Left lung (tissue), 4 donors: ENCODE measurements at regions not wholly inside any gene's neighbourhood (a gene's known extent, or its start where the extent isn't known, plus 50 kb on each side); places are given as distances from the start of the nearest gene placed in this dataset.
"Not testable (repeated sequence)": the region's sequence is repeated elsewhere in the genome, so short reads cannot be mapped to it uniquely, and the experiment has no call there.

ENCODE experiments used
- ATAC-seq: fragments of 200-7000 bp; cut with Tn5 transposase; one replicate; pipeline ENCODE4 v1.9.1; 2020; ENCODE audit warnings: moderate library complexity
- DNase-seq, 4 donors: peaks; one replicate each; pipeline ENCODE4 v3.0.0-alpha.2; 2013 to 2020
- H3K27ac ChIP-seq, 2 donors: fragments of 200-600 bp; sonication (generic) in 1 of 2; one replicate each; pipeline versions ENCODE4 v1.5.0 to v1.8.0; 2020 to 2021
- H3K27me3 ChIP-seq, 2 donors: fragments of 200-600 bp; sonication (generic) in 1 of 2; one replicate each; pipeline versions ENCODE4 v1.5.0 to v1.8.0; 2020 to 2021
- H3K36me3 ChIP-seq, 2 donors: fragments of 200-600 bp; sonication (generic) in 1 of 2; one replicate each; pipeline versions ENCODE4 v1.5.0 to v1.8.0; 2020 to 2021
- H3K4me1 ChIP-seq, 2 donors: fragments of 200-600 bp; one replicate each; pipeline ENCODE4 v1.8.0; 2021
- H3K4me3 ChIP-seq, 2 donors: fragments of 200-600 bp; sonication (generic) in 1 of 2; one replicate each; pipeline versions ENCODE4 v1.5.0 to v1.8.0; 2020 to 2021; ENCODE audit warnings: mild to moderate bottlenecking in 1 of 2
- H3K9me3 ChIP-seq, 2 donors: fragments of 200-600 bp; sonication (generic) in 1 of 2; one replicate each; pipeline versions ENCODE4 v1.5.0 to v1.8.0; 2020 to 2021
- CTCF ChIP-seq, 2 donors: fragments of 200-600 bp; sonication (generic) in 1 of 2; IDR thresholded peaks; one replicate each; pipeline versions ENCODE4 v1.5.0 to v1.8.0; 2021; ENCODE audit warnings: antibody characterized with exemption in 2 of 2
- intact Hi-C, 2 donors: fragments of 100-400 bp; cut with DNase I; formaldehyde crosslinking; loops; one replicate each; pipeline versions ENCODE4 v1.11.2 to v1.14.2; 2022
- donor health status: DM: no; HTN: yes; CAD: no.
- donor health status: DM: no; HTN: no; CAD: no.

GRCh38 chr3:159679900-159680299, 308.7 kb upstream of the IL12A start:
- no peak overlapping the region for H3K27ac ChIP-seq
- TF ChIP-seq CTCF (IDR thresholded peaks at IDR 0.05): no peak
- H3K9me3 ChIP-seq: no peaks in the 10 kb centered on the region
- no peaks in the 10 kb centered on the region for H3K27me3 ChIP-seq
- H3K36me3 ChIP-seq: no peaks in the 10 kb centered on the region
- ATAC-seq: no peak
- no peaks in the 10 kb centered on the region for H3K4me1 ChIP-seq
- no peak for DNase-seq
- intact Hi-C loops: no loop called here
- no peak overlapping the region for H3K4me3 ChIP-seq

- ATAC-seq, intact Hi-C loops, H3K27ac ChIP-seq, H3K4me3 ChIP-seq, DNase-seq, H3K27me3 ChIP-seq, H3K4me1 ChIP-seq, H3K9me3 ChIP-seq, H3K36me3 ChIP-seq: not testable (repeated sequence)
These were observed 306.9 kb upstream of the IL12A start for GRCh38 chr3:159681717-159682116.

- Histone ChIP-seq H3K27ac (no peak overlapping the region), H3K9me3 (peaks cover 0 to 3% of the 10 kb centered on the region in 2 donors), H3K4me1 (no peaks in the 10 kb centered on the region), H3K27me3 (no peaks in the 10 kb centered on the region), H3K36me3 (no peaks in the 10 kb centered on the region), H3K4me3 (no peak overlapping the region)
- TF ChIP-seq CTCF (IDR thresholded peaks at IDR 0.05): no peak
- intact Hi-C loops: no loop called here
- no peak for DNase-seq
- ATAC-seq: no peak
These were observed 302.8 kb upstream of the IL12A start for GRCh38 chr3:159685801-159686200.

GRCh38 chr3:159693226-159693625, 295.4 kb upstream of the IL12A start:
- H3K36me3 ChIP-seq: no peaks in the 10 kb centered on the region
- peaks cover 0 to 1% of the 10 kb centered on the region in 2 donors for H3K9me3 ChIP-seq
- intact Hi-C loops: no loop called here
- H3K4me1 ChIP-seq: no peaks in the 10 kb centered on the region
- DNase-seq (no peak), ATAC-seq (no peak)
- no peak overlapping the region for H3K4me3 ChIP-seq
- H3K27ac ChIP-seq: no peak overlapping the region
- TF ChIP-seq CTCF (IDR thresholded peaks at IDR 0.05): no peak
- no peaks in the 10 kb centered on the region for H3K27me3 ChIP-seq

- DNase-seq (peak in 1 of 4 donors; percentile 35), ATAC-seq (peak; percentile 70)
- Histone ChIP-seq H3K27me3 (no peaks in the 10 kb centered on the region), H3K4me1 (no peaks in the 10 kb centered on the region), H3K4me3 (no peak overlapping the region), H3K9me3 (peaks cover 0 to 12% of the 10 kb centered on the region in 2 donors), H3K27ac (peak overlapping the region in 1 of 2 donors; percentile 9), H3K36me3 (no peaks in the 10 kb centered on the region)
- intact Hi-C loops: no loop called here
- no peak for TF ChIP-seq CTCF (IDR thresholded peaks at IDR 0.05)
These were observed 276.9 kb upstream of the IL12A start for GRCh38 chr3:159711560-159712333.

GRCh38 chr3:159721324-159721723, 267.3 kb upstream of the IL12A start:
- DNase-seq (no peak), ATAC-seq (no peak)
- no peak for TF ChIP-seq CTCF (IDR thresholded peaks at IDR 0.05)
- no peak overlapping the region for H3K27ac ChIP-seq
- no peaks in the 10 kb centered on the region for H3K4me1 ChIP-seq
- no peak overlapping the region for H3K4me3 ChIP-seq
- H3K36me3 ChIP-seq: no peaks in the 10 kb centered on the region
- intact Hi-C loops: no loop called here
- H3K9me3 ChIP-seq: no peaks in the 10 kb centered on the region
- no peaks in the 10 kb centered on the region for H3K27me3 ChIP-seq
